ENCODE measurements at regions not wholly inside any gene's neighbourhood (a gene's known extent, or its start where the extent isn't known, plus 50 kb on each side); places are given as distances from the start of the nearest gene placed in this dataset.

DNA sequence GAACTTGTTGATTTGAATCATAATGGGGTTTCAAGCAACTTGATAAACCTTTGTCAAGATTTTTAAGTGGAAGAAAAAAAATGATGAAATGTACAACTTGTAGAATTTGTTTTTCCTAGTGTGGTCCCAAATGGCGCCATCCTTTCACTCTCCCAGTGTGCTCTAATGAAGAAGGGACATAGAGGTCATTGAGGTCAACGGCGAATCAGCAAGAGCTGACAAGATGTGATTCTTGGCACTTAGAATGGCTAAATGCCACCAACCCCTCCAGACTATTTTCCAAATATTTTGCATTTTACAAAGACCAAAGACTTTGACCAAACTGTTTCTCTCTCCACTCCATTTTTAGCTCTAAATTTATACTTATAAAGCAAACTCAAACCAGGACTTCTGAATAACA lies 320.2 kb upstream of the MME start:
- H3K9ac ChIP-seq (ENCODE audit: low read depth in 1 of 3, low read length in 3 of 3), result no peak overlapping the region
- H3K27ac ChIP-seq (ENCODE audit: low read depth, low read length), result no peak overlapping the region
- H3K27me3 ChIP-seq (ENCODE audit: control insufficient read depth in 3 of 3, insufficient read depth in 3 of 3, low read length in 3 of 3), result no peaks in the 10 kb centered on the region
- no peak overlapping the region for H3K4me3 ChIP-seq (ENCODE audit: low read length in 3 of 3)
- no peaks in the 10 kb centered on the region for H3K36me3 ChIP-seq (ENCODE audit: control insufficient read depth in 3 of 3, insufficient read depth in 3 of 3, low read length in 3 of 3)
- H3K4me1 ChIP-seq (ENCODE audit: control insufficient read depth in 3 of 3, insufficient read depth in 3 of 3, low read length in 3 of 3), result no peaks in the 10 kb centered on the region
- H3K9me3 ChIP-seq (ENCODE audit: control insufficient read depth in 3 of 3, low read length in 3 of 3), result no peaks in the 10 kb centered on the region

DNA sequence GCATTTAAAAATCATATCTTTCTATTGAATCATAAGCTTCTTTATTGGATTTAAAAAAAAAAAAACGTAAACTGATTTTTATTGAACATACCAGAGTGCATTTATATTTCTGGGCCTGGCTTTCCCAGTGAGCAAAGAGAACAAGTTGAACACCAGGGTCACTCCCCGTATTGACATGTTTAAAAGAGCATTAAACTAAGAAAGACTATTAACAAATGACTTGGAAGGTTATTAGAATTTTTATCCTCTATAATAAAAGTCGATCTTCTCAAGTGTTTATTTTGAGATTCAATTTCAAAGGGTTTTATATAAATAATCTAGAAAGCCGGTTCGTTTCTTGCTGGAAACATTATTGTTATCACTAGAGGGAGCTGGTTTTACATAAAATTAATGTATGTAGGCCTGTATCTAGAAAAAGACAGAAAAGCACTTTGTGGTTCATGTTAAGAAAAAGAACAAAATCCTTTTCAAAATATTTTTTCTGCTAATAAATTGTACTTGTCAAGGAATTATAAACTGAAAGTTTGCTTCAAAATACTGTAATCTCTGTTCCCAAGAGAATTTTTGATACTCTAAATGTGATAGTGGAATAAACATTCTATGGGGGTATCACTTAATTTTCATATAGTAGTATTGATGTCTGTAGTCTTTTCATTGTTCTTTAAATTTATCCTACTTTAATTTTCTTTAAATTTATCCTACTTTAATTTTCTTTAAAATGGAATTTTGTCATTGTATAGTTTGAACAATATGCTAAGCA lies 321.8 kb upstream of the MME start:
- H3K9ac ChIP-seq (ENCODE audit: low read depth in 1 of 3, low read length in 3 of 3), result no peak overlapping the region
- no peaks in the 10 kb centered on the region for H3K27me3 ChIP-seq (ENCODE audit: control insufficient read depth in 3 of 3, insufficient read depth in 3 of 3, low read length in 3 of 3)
- no peaks in the 10 kb centered on the region for H3K4me1 ChIP-seq (ENCODE audit: control insufficient read depth in 3 of 3, insufficient read depth in 3 of 3, low read length in 3 of 3)
- H3K36me3 ChIP-seq (ENCODE audit: control insufficient read depth in 3 of 3, insufficient read depth in 3 of 3, low read length in 3 of 3), result no peaks in the 10 kb centered on the region
- no peaks in the 10 kb centered on the region for H3K9me3 ChIP-seq (ENCODE audit: control insufficient read depth in 3 of 3, low read length in 3 of 3)
- H3K4me3 ChIP-seq (ENCODE audit: low read length in 3 of 3), result no peak overlapping the region
- no peak overlapping the region for H3K27ac ChIP-seq (ENCODE audit: low read depth, low read length)

DNA sequence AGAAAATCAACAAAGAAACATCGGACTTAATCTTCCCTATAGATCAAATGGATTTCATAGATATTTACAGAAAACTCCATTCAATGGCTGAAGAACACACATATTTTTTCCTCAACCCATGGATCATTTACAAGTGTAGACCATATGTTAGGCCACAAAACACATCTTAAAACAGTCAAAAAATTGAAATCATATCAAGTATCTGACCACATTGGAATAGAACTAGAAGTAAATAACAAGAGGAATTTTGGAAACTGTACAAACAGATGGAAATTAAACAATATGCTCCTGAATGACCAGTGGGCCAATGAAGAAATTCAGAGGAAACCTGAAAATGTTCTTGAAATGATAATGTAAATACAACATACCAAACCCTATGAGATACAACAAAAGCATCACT lies 323.1 kb upstream of the GPR149 start:
- no peaks in the 10 kb centered on the region for H3K9me3 ChIP-seq (ENCODE audit: control insufficient read depth in 3 of 3, low read length in 3 of 3)
- no peaks in the 10 kb centered on the region for H3K27me3 ChIP-seq (ENCODE audit: control insufficient read depth in 3 of 3, insufficient read depth in 3 of 3, low read length in 3 of 3)
- H3K4me1 ChIP-seq (ENCODE audit: control insufficient read depth in 3 of 3, insufficient read depth in 3 of 3, low read length in 3 of 3), result no peaks in the 10 kb centered on the region
- no peak overlapping the region for H3K9ac ChIP-seq (ENCODE audit: low read depth in 1 of 3, low read length in 3 of 3)
- H3K36me3 ChIP-seq (ENCODE audit: control insufficient read depth in 3 of 3, insufficient read depth in 3 of 3, low read length in 3 of 3), result no peaks in the 10 kb centered on the region
- H3K27ac ChIP-seq (ENCODE audit: low read depth, low read length), result no peak overlapping the region
- H3K4me3 ChIP-seq (ENCODE audit: low read length in 3 of 3), result no peak overlapping the region

- Histone ChIP-seq H3K4me1 (ENCODE audit: control insufficient read depth in 3 of 3, insufficient read depth in 3 of 3, low read length in 3 of 3) (no peaks in the 10 kb centered on the region), H3K9ac (ENCODE audit: low read depth in 1 of 3, low read length in 3 of 3) (no peak overlapping the region), H3K9me3 (ENCODE audit: control insufficient read depth in 3 of 3, low read length in 3 of 3) (no peaks in the 10 kb centered on the region), H3K27me3 (ENCODE audit: control insufficient read depth in 3 of 3, insufficient read depth in 3 of 3, low read length in 3 of 3) (no peaks in the 10 kb centered on the region), H3K27ac (ENCODE audit: low read depth, low read length) (no peak overlapping the region), H3K4me3 (ENCODE audit: low read length in 3 of 3) (no peak overlapping the region), H3K36me3 (ENCODE audit: control insufficient read depth in 3 of 3, insufficient read depth in 3 of 3, low read length in 3 of 3) (no peaks in the 10 kb centered on the region)
Observed at GRCh38 chr3:154749514-154749913, 319.5 kb upstream of the GPR149 start.

DNA sequence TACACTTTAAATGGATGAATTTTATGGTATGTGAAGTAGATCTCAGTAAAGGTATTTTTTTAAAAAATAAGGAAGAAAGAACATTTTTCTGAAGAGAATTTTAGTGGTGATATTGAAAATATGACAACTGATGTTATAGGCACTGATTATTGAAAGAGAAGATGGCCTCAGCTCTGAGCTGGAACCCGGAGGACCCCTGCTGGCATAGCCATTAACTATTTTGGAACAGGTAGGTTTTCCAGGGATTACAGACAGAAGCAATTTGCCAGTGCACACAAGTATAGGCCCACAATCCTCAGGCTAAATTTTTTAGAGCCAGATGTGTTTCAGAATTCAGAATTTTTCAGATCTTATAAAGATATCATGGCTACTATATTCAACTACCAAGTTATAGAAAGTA lies 315.9 kb upstream of the GPR149 start:
- H3K9me3 ChIP-seq (ENCODE audit: control insufficient read depth in 3 of 3, low read length in 3 of 3), result no peaks in the 10 kb centered on the region
- H3K27ac ChIP-seq (ENCODE audit: low read depth, low read length), result no peak overlapping the region
- no peak overlapping the region for H3K9ac ChIP-seq (ENCODE audit: low read depth in 1 of 3, low read length in 3 of 3)
- H3K36me3 ChIP-seq (ENCODE audit: control insufficient read depth in 3 of 3, insufficient read depth in 3 of 3, low read length in 3 of 3), result no peaks in the 10 kb centered on the region
- H3K4me1 ChIP-seq (ENCODE audit: control insufficient read depth in 3 of 3, insufficient read depth in 3 of 3, low read length in 3 of 3), result no peaks in the 10 kb centered on the region
- H3K4me3 ChIP-seq (ENCODE audit: low read length in 3 of 3), result no peak overlapping the region
- no peaks in the 10 kb centered on the region for H3K27me3 ChIP-seq (ENCODE audit: control insufficient read depth in 3 of 3, insufficient read depth in 3 of 3, low read length in 3 of 3)

- no peak overlapping the region for H3K9ac ChIP-seq (ENCODE audit: low read depth in 1 of 3, low read length in 3 of 3)
- no peaks in the 10 kb centered on the region for H3K9me3 ChIP-seq (ENCODE audit: control insufficient read depth in 3 of 3, low read length in 3 of 3)
- H3K27me3 ChIP-seq (ENCODE audit: control insufficient read depth in 3 of 3, insufficient read depth in 3 of 3, low read length in 3 of 3), result no peaks in the 10 kb centered on the region
- H3K4me3 ChIP-seq (ENCODE audit: low read length in 3 of 3), result no peak overlapping the region
- H3K4me1 ChIP-seq (ENCODE audit: control insufficient read depth in 3 of 3, insufficient read depth in 3 of 3, low read length in 3 of 3), result no peaks in the 10 kb centered on the region
- H3K36me3 ChIP-seq (ENCODE audit: control insufficient read depth in 3 of 3, insufficient read depth in 3 of 3, low read length in 3 of 3), result no peaks in the 10 kb centered on the region
- no peak overlapping the region for H3K27ac ChIP-seq (ENCODE audit: low read depth, low read length)
Observed at GRCh38 chr3:154745122-154745521, 315.1 kb upstream of the GPR149 start.

DNA sequence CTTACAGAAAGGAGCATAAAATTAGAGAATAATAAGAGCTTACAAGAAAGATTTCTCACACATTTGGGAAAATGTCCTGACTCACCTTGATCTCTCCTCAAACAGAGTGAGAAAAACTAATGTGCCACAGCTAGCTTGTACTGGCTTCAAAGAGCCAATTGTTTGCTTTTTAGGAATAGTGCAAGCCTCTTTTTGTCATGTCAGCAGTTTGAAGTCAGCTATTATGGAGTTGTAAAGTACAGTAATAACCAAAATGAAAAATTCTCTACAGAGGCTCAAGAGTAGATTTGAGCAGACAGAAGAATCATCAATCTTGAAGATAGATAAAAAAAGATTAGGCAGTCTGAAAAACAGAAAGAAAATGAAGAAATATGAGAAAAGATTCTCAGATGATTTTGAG lies 313.4 kb upstream of the GPR149 start:
- no peak overlapping the region for H3K27ac ChIP-seq (ENCODE audit: low read depth, low read length)
- no peak overlapping the region for H3K4me3 ChIP-seq (ENCODE audit: low read length in 3 of 3)
- no peak overlapping the region for H3K9ac ChIP-seq (ENCODE audit: low read depth in 1 of 3, low read length in 3 of 3)
- no peaks in the 10 kb centered on the region for H3K36me3 ChIP-seq (ENCODE audit: control insufficient read depth in 3 of 3, insufficient read depth in 3 of 3, low read length in 3 of 3)
- no peaks in the 10 kb centered on the region for H3K9me3 ChIP-seq (ENCODE audit: control insufficient read depth in 3 of 3, low read length in 3 of 3)
- no peaks in the 10 kb centered on the region for H3K4me1 ChIP-seq (ENCODE audit: control insufficient read depth in 3 of 3, insufficient read depth in 3 of 3, low read length in 3 of 3)
- no peaks in the 10 kb centered on the region for H3K27me3 ChIP-seq (ENCODE audit: control insufficient read depth in 3 of 3, insufficient read depth in 3 of 3, low read length in 3 of 3)

DNA sequence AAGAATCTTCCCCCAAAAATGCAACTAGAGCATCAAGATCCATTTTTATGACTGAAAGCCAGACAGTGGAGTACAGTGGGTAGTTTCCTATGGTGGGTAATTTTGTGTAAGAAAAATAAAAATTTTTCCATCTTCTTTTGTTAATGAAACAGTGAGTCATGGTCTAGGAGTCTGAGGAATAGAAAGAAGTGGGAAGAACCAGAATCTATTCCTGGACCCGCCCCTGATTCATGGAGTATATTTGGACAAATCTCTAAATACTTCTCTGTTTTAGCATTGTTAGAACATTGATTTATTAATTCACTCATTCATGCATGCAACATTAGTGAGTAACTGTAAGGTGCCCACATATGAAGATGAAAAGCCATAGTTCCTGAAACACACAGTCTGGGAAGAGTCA lies 304.5 kb upstream of the GPR149 start:
- Histone ChIP-seq H3K9ac (ENCODE audit: low read depth in 1 of 3, low read length in 3 of 3) (no peak overlapping the region), H3K4me3 (ENCODE audit: low read length in 3 of 3) (no peak overlapping the region), H3K4me1 (ENCODE audit: control insufficient read depth in 3 of 3, insufficient read depth in 3 of 3, low read length in 3 of 3) (no peaks in the 10 kb centered on the region), H3K36me3 (ENCODE audit: control insufficient read depth in 3 of 3, insufficient read depth in 3 of 3, low read length in 3 of 3) (no peaks in the 10 kb centered on the region), H3K9me3 (ENCODE audit: control insufficient read depth in 3 of 3, low read length in 3 of 3) (no peaks in the 10 kb centered on the region), H3K27me3 (ENCODE audit: control insufficient read depth in 3 of 3, insufficient read depth in 3 of 3, low read length in 3 of 3) (no peaks in the 10 kb centered on the region), H3K27ac (ENCODE audit: low read depth, low read length) (no peak overlapping the region)

DNA sequence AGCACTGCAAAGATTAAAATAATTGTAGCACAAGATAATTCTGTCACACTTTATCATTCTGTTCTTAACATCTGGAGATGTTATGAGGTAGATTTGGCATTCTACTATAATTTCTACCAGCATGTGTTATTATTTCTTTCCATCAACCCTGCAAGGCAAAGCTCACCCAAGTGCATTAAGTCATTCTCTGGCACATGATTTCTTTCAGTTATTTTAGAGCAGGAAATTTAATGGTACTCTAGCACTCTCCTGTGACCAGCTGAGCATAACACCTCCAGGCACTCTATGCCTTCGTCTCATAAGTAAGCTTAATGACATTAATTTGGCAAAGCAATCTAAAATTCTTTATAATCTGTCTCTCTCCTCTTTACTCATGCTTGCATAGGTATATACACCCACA lies 300.2 kb upstream of the GPR149 start:
- H3K9ac ChIP-seq (ENCODE audit: low read depth in 1 of 3, low read length in 3 of 3), result no peak overlapping the region
- no peaks in the 10 kb centered on the region for H3K9me3 ChIP-seq (ENCODE audit: control insufficient read depth in 3 of 3, low read length in 3 of 3)
- no peaks in the 10 kb centered on the region for H3K4me1 ChIP-seq (ENCODE audit: control insufficient read depth in 3 of 3, insufficient read depth in 3 of 3, low read length in 3 of 3)
- H3K27ac ChIP-seq (ENCODE audit: low read depth, low read length), result no peak overlapping the region
- no peak overlapping the region for H3K4me3 ChIP-seq (ENCODE audit: low read length in 3 of 3)
- no peaks in the 10 kb centered on the region for H3K36me3 ChIP-seq (ENCODE audit: control insufficient read depth in 3 of 3, insufficient read depth in 3 of 3, low read length in 3 of 3)
- H3K27me3 ChIP-seq (ENCODE audit: control insufficient read depth in 3 of 3, insufficient read depth in 3 of 3, low read length in 3 of 3), result no peaks in the 10 kb centered on the region

DNA sequence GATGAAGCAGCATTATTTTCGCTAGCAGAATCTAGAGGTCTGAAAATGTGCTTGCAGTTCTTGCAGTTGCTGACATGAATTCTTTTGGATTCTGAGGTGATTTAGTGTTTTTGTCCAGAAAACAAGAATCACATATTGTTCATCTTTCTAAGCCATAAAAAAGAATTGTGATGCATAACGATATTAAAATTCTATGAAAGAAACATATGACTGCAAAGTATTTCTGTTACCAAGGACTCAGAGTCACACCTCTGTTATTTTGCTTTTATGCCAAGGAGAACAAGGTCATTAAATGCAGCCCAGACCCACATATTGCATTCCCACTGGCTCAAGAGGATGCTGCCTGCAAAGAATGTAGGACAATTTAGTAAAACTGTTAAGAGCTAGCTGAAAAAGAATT lies 299.8 kb upstream of the GPR149 start:
- Histone ChIP-seq H3K4me3 (ENCODE audit: low read length in 3 of 3) (no peak overlapping the region), H3K27ac (ENCODE audit: low read depth, low read length) (no peak overlapping the region), H3K36me3 (ENCODE audit: control insufficient read depth in 3 of 3, insufficient read depth in 3 of 3, low read length in 3 of 3) (no peaks in the 10 kb centered on the region), H3K9ac (ENCODE audit: low read depth in 1 of 3, low read length in 3 of 3) (no peak overlapping the region), H3K4me1 (ENCODE audit: control insufficient read depth in 3 of 3, insufficient read depth in 3 of 3, low read length in 3 of 3) (no peaks in the 10 kb centered on the region), H3K27me3 (ENCODE audit: control insufficient read depth in 3 of 3, insufficient read depth in 3 of 3, low read length in 3 of 3) (no peaks in the 10 kb centered on the region), H3K9me3 (ENCODE audit: control insufficient read depth in 3 of 3, low read length in 3 of 3) (no peaks in the 10 kb centered on the region)

All from skeletal muscle tissue (tissue), 3 donors.